ENCODE measurements at regions not wholly inside any gene's neighbourhood (a gene's known extent, or its start where the extent isn't known, plus 50 kb on each side); places are given as distances from the start of the nearest gene placed in this dataset.

- Mint-ChIP-seq H3K36me3 (no peaks in the 10 kb centered on the region), H3K4me3 (no peak overlapping the region), H3K27me3 (no peaks in the 10 kb centered on the region), H3K4me1 (ENCODE audit: unreplicated experiment) (no peaks in the 10 kb centered on the region), H3K27ac (no peak overlapping the region), H3K9me3 (no peaks in the 10 kb centered on the region)
- DNase-seq (ENCODE audit: extremely low spot score, unreplicated experiment), result no peak
- TF ChIP-seq CTCF (conservative IDR thresholded peaks at IDR 0.05), result no peak
These were observed 417.2 kb downstream of the CDH7 start for GRCh38 chr18:66167829-66168684.

GRCh38 chr18:66160007-66160406 is 409.2 kb downstream of the CDH7 start:
- Mint-ChIP-seq H3K27me3 (no peaks in the 10 kb centered on the region), H3K27ac (no peak overlapping the region), H3K4me3 (no peak overlapping the region), H3K36me3 (no peaks in the 10 kb centered on the region), H3K4me1 (ENCODE audit: unreplicated experiment) (no peaks in the 10 kb centered on the region), H3K9me3 (no peaks in the 10 kb centered on the region)
- TF ChIP-seq CTCF (conservative IDR thresholded peaks at IDR 0.05), result no peak
- DNase-seq (ENCODE audit: extremely low spot score, unreplicated experiment), result no peak

- Mint-ChIP-seq H3K9me3 (no peaks in the 10 kb centered on the region), H3K4me1 (ENCODE audit: unreplicated experiment) (no peaks in the 10 kb centered on the region), H3K36me3 (no peaks in the 10 kb centered on the region), H3K27me3 (no peaks in the 10 kb centered on the region), H3K27ac (no peak overlapping the region), H3K4me3 (no peak overlapping the region)
- DNase-seq (ENCODE audit: extremely low spot score, unreplicated experiment), result no peak
- no peak for TF ChIP-seq CTCF (conservative IDR thresholded peaks at IDR 0.05)
These were observed 408.6 kb downstream of the CDH7 start for GRCh38 chr18:66159451-66159850.

- Mint-ChIP-seq H3K9me3 (no peaks in the 10 kb centered on the region), H3K4me3 (no peak overlapping the region), H3K36me3 (no peaks in the 10 kb centered on the region), H3K4me1 (ENCODE audit: unreplicated experiment) (no peaks in the 10 kb centered on the region), H3K27ac (no peak overlapping the region), H3K27me3 (no peaks in the 10 kb centered on the region)
- no peak for DNase-seq (ENCODE audit: extremely low spot score, unreplicated experiment)
- no peak for TF ChIP-seq CTCF (conservative IDR thresholded peaks at IDR 0.05)
These were observed 406.3 kb downstream of the CDH7 start for GRCh38 chr18:66156946-66157687.

- no peak for TF ChIP-seq CTCF (conservative IDR thresholded peaks at IDR 0.05)
These were observed 399.8 kb downstream of the CDH7 start for GRCh38 chr18:66150650-66151049.

More at GRCh38 chr18:66150650-66151049, 399.8 kb downstream of the CDH7 start:
- Mint-ChIP-seq H3K27me3 (no peaks in the 10 kb centered on the region), H3K27ac (no peak overlapping the region), H3K36me3 (no peaks in the 10 kb centered on the region), H3K9me3 (no peaks in the 10 kb centered on the region), H3K4me1 (ENCODE audit: unreplicated experiment) (no peaks in the 10 kb centered on the region), H3K4me3 (no peak overlapping the region)
- no peak for DNase-seq (ENCODE audit: extremely low spot score, unreplicated experiment)

Measured in type B pancreatic cell (in vitro differentiated cells).